Fibroblast of the aortic adventitia (primary cell): ENCODE measurements at regions not wholly inside any gene's neighbourhood (a gene's known extent, or its start where the extent isn't known, plus 50 kb on each side); places are given as distances from the start of the nearest gene placed in this dataset.

Experiments used
- DNase-seq: peaks from one replicate; pipeline ENCODE4 v3.0.0-alpha.2; 2010; ENCODE audit warnings: low read depth
- H3K4me3 ChIP-seq: 2 replicates; pipeline ENCODE4 v1.5.1; 2011; ENCODE audit warnings: low read depth, mild to moderate bottlenecking, control low read depth, low read length, moderate library complexity
- TF ChIP-seq, protein P1 (sequence below): IDR thresholded peaks from 2 replicates; pipeline ENCODE4 v1.5.1; 2011; ENCODE audit warnings: mild to moderate bottlenecking, low read length, control low read depth, inconsistent platforms; ENCODE audit not compliant: insufficient read depth

DNA sequence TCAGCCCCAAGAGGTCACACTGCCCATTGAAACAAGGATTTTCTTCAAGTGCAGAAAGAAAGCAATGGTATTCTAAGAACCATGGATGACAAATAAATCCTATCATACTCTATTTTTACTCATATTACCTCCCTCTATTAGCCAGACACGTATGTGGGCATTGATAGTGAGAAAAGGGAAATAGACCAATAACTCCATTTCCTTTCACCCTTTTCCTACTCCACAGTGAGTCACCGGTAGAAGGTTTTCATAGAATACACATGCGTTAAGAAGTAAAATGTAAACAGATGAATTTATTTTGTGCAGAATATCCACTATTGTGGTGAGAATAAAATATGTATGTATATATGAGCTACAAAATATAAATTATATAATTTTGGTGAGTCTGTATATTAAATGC lies 568.9 kb upstream of the ADGRL4 start:
- DNase-seq: no peak
- TF ChIP-seq, protein P1, sequence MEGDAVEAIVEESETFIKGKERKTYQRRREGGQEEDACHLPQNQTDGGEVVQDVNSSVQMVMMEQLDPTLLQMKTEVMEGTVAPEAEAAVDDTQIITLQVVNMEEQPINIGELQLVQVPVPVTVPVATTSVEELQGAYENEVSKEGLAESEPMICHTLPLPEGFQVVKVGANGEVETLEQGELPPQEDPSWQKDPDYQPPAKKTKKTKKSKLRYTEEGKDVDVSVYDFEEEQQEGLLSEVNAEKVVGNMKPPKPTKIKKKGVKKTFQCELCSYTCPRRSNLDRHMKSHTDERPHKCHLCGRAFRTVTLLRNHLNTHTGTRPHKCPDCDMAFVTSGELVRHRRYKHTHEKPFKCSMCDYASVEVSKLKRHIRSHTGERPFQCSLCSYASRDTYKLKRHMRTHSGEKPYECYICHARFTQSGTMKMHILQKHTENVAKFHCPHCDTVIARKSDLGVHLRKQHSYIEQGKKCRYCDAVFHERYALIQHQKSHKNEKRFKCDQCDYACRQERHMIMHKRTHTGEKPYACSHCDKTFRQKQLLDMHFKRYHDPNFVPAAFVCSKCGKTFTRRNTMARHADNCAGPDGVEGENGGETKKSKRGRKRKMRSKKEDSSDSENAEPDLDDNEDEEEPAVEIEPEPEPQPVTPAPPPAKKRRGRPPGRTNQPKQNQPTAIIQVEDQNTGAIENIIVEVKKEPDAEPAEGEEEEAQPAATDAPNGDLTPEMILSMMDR: no peak
- no peak overlapping the region for H3K4me3 ChIP-seq

DNA sequence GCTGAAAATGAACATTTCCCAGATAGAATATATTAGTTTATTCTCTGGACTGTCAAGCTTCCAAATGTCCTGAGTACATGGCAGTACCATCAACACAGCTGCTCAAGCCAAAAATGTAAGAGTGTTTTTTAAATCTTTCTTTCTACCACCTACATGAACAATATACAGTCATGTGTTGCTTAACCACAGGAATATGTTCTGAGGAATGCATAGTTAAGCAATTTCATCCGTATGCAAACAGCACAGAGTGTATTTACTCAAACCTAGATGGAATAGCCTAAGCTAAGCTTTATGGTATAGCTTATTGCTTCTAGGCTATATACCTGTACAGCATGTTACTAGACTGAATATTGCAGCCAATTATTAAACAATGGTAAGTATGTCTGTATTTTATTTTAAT lies 561.9 kb upstream of the ADGRL4 start:
- TF ChIP-seq, protein P1: no peak
- no peak overlapping the region for H3K4me3 ChIP-seq
- DNase-seq: peak; percentile 29

DNA sequence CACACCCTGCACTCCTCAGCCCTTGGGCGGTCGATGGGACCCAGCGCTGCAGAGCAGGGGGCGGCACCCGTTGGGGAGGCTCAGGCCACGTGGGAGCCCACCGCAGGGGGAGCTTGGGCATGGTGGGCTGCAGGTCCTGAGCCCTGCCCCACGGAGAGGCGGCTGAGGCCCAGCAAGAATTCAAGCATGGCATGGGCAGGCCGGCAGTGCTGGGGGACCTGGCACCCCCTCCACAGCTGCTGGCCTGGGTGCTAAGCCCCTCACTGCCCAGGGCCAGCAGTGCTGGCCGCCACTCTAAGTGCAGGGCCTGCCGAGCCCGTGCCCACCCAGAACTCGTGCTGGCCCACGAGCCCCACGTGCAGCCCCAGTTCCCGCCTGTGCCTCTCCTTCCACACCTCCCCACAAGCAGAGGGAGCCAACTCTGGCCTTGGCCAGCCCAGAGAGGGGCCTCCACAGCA lies 555.0 kb upstream of the ADGRL4 start:
- TF ChIP-seq, protein P1: no peak
- no peak overlapping the region for H3K4me3 ChIP-seq
- DNase-seq: no peak

DNA sequence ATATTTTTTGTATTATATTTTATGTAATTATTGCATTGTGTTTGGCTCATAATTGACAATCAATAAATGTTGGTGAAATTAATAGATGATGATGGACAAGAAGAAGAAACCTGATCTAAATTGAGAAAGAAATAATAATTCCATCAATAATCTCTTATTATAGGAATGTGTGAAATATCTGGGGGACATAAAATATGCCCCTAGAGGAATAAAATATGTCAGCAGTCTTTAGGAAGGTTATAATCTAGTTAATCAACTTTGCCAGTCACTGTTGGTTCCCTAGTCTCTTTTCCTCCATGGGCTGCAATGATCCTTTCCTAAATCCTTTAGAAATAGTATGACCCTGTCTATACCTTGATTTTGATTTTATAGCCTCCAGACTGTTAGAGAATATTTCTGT lies 549.7 kb upstream of the ADGRL4 start:
- TF ChIP-seq, protein P1: peak; percentile 4
- no peak for DNase-seq

DNA sequence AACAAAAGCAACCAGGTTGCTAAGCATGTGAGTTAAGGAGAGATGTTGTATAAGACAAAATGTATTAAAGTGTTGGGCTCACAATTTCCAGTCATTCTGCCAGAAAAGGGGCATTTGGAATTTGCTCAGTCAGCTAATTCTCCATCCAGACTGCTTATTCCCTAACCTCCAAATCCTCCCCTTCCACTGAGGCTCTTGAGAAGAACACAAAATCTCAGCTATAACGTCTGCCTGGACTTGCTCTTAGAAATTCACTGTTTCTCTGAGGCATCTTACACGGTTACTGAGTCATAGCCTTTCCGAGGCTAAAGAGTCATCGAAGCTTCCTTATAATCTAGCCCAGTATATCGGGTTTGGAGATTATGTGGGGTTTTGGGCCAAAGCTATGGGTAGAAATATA lies 548.2 kb upstream of the ADGRL4 start:
- H3K4me3 ChIP-seq: no peak overlapping the region
- TF ChIP-seq, protein P1: no peak
- no peak for DNase-seq

More for the DNA sequence above, 549.7 kb upstream of the ADGRL4 start:
- no peak overlapping the region for H3K4me3 ChIP-seq

DNA sequence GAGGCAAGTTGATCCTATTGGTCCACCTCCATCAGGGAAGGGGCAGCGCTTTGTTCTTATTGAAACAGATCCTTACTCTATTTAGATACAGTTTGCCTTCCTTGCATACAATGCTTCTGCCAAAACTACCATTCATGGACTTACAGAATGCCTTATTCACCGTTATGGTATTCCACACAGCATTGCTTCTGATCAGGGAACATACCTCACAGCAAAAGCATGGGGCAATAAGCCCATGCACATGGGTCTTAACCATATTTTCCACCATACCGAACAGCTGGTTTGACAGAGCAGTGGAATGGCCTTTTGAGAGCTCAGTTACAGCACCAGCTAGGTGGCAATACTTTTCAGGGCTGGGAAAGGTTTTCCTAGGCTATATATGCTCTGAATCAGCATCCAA lies 544.8 kb upstream of the ADGRL4 start:
- no peak overlapping the region for H3K4me3 ChIP-seq
- TF ChIP-seq, protein P1: no peak
- DNase-seq: peak; percentile 27

DNA sequence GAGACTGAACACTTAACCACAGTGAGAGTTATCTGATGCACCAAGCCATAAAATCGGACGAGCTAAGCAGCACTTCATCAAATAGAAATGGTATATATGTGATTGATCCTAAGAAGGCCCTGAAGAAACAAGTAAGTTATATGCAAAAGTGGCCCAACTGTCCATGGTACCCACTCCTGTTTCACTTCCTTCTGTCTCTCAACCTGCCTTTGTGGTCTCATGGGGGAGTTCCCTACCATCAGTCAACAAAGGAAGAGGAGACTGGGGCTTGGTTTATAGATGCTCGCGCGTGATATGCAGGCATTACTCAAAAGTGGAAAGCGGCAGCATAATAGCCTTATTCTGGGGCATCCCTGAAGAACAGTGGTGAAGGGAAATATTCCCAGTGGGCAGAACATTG lies 543.9 kb upstream of the ADGRL4 start:
- H3K4me3 ChIP-seq: no peak overlapping the region
- DNase-seq: no peak
- TF ChIP-seq, protein P1: no peak
